Neural cell (in vitro differentiated cells): ENCODE measurements at regions not wholly inside any gene's neighbourhood (a gene's known extent, or its start where the extent isn't known, plus 50 kb on each side); places are given as distances from the start of the nearest gene placed in this dataset.

Source experiments
- H2AFZ ChIP-seq: fragments of 200-600, 300-800 bp; sonication (generic), shearing (Covaris generic); 2 replicates; pipeline ENCODE4 v1.6.0; 2014; ENCODE audit warnings: low read depth, mild to moderate bottlenecking, antibody characterized with exemption, low read length, moderate library complexity
- H3F3A ChIP-seq: fragments of 200-600 bp; shearing (Covaris generic); 2 replicates; pipeline ENCODE4 v1.6.1; 2016; ENCODE audit warnings: mild to moderate bottlenecking, moderate library complexity, mixed read lengths, antibody characterized with exemption, low read length; ENCODE audit not compliant: insufficient read depth, poor library complexity, severe bottlenecking
- H3K27ac ChIP-seq: fragments of 200-600, 300-800 bp; sonication (generic), shearing (Covaris generic); 2 replicates; pipeline ENCODE4 v1.5.1; 2014; ENCODE audit warnings: mild to moderate bottlenecking, low read length, moderate library complexity
- H3K27me3 ChIP-seq: fragments of 300-800, 200-600 bp; sonication (generic), shearing (Covaris generic); 2 replicates; pipeline ENCODE4 v1.6.0; 2014; ENCODE audit warnings: mild to moderate bottlenecking, low read depth, low read length, moderate library complexity; ENCODE audit not compliant: insufficient read depth
- H3K36me3 ChIP-seq: fragments of 300-800, 200-600 bp; sonication (generic), shearing (Covaris generic); 2 replicates; pipeline ENCODE4 v1.5.1; 2014; ENCODE audit warnings: mild to moderate bottlenecking, antibody characterized with exemption, low read length, moderate library complexity; ENCODE audit not compliant: insufficient read depth
- H3K4me2 ChIP-seq: fragments of 300-800, 200-600 bp; sonication (generic), shearing (Covaris generic); 2 replicates; pipeline ENCODE4 v1.6.0; 2014; ENCODE audit warnings: mild to moderate bottlenecking, low read length
- H3K4me3 ChIP-seq: fragments of 300-800, 200-600 bp; sonication (generic), shearing (Covaris generic); 2 replicates; pipeline ENCODE4 v1.5.1; 2014; ENCODE audit warnings: mild to moderate bottlenecking, low read length, moderate library complexity
- H3K79me2 ChIP-seq: fragments of 200-600 bp; shearing (Covaris generic); replicated peaks from 2 replicates; pipeline ENCODE4 v1.6.0; 2014; ENCODE audit warnings: mild to moderate bottlenecking, low read length, moderate library complexity; ENCODE audit not compliant: insufficient read depth
- H3K9ac ChIP-seq: fragments of 300-800, 200-600 bp; sonication (generic), shearing (Covaris generic); 2 replicates; pipeline ENCODE4 v1.6.1; 2016; ENCODE audit warnings: mild to moderate bottlenecking, low read length, mixed read lengths
- H3K9me2 ChIP-seq: fragments of 200-600 bp; shearing (Covaris generic); 2 replicates; pipeline ENCODE4 v1.6.1; 2016; ENCODE audit warnings: mild to moderate bottlenecking, low read length, mixed read lengths; ENCODE audit not compliant: insufficient read depth
- H3K9me3 ChIP-seq: fragments of 200-600, 300-800 bp; sonication (generic), shearing (Covaris generic); 2 replicates; pipeline ENCODE4 v1.6.1; 2016; ENCODE audit warnings: mild to moderate bottlenecking, mixed run types, low read length, moderate library complexity, mixed read lengths
- H4K20me1 ChIP-seq: fragments of 200-600 bp; shearing (Covaris generic); 2 replicates; pipeline ENCODE4 v1.6.1; 2016; ENCODE audit warnings: mild to moderate bottlenecking, mixed run types; ENCODE audit not compliant: insufficient read depth
- CTCF ChIP-seq: fragments of 450-650 bp; IDR thresholded peaks from 2 replicates; pipeline ENCODE4 v1.5.1; 2014; ENCODE audit warnings: antibody characterized with exemption, mild to moderate bottlenecking, moderate library complexity; ENCODE audit not compliant: poor library complexity, severe bottlenecking
- EP300 ChIP-seq: fragments of 450-650 bp; conservative IDR thresholded peaks from 2 replicates; pipeline ENCODE4 v1.6.1; 2014; ENCODE audit warnings: antibody characterized with exemption, mild to moderate bottlenecking, moderate library complexity; ENCODE audit not compliant: poor library complexity, severe bottlenecking
- EZH2 ChIP-seq: fragments of 200-600, 300-800 bp; shearing (Covaris generic), sonication (generic); IDR thresholded peaks from 2 replicates; pipeline ENCODE4 v1.6.1; 2014; ENCODE audit warnings: antibody characterized with exemption, low read length, borderline replicate concordance, mild to moderate bottlenecking; ENCODE audit not compliant: insufficient read depth, poor library complexity, severe bottlenecking
- MXI1 ChIP-seq: fragments of 450-650 bp; conservative IDR thresholded peaks from 2 replicates; pipeline ENCODE4 v1.6.1; 2014; ENCODE audit warnings: antibody characterized with exemption, mild to moderate bottlenecking; ENCODE audit not compliant: poor library complexity, severe bottlenecking
- POLR2AphosphoS5 ChIP-seq: IDR thresholded peaks from 2 replicates; pipeline ENCODE4 v1.6.1; 2012
- RAD21 ChIP-seq: fragments of 450-650 bp; conservative IDR thresholded peaks from 2 replicates; pipeline ENCODE4 v1.6.1; 2014; ENCODE audit warnings: antibody characterized with exemption, mild to moderate bottlenecking, moderate library complexity
- REST ChIP-seq: IDR thresholded peaks from 2 replicates; pipeline ENCODE4 v1.6.1; 2012; ENCODE audit warnings: borderline replicate concordance
- SMC3 ChIP-seq: fragments of 450-650 bp; conservative IDR thresholded peaks from 2 replicates; pipeline ENCODE4 v1.6.1; 2014; ENCODE audit warnings: antibody characterized with exemption, mild to moderate bottlenecking, moderate library complexity; ENCODE audit not compliant: poor library complexity
- TAF1 ChIP-seq: IDR thresholded peaks from 2 replicates; pipeline ENCODE4 v1.6.1; 2012; ENCODE audit warnings: low read depth

- H3K9me2 ChIP-seq, result no peaks in the 10 kb centered on the region
- no peaks in the 10 kb centered on the region for H3K9me3 ChIP-seq
These were observed 65.8 kb downstream of the RASSF10 start for GRCh38 chr11:13074714-13075464.

GRCh38 chr11:13076961-13077360 is 67.8 kb downstream of the RASSF10 start:
- no peaks in the 10 kb centered on the region for H3F3A ChIP-seq
- H3K4me2 ChIP-seq, result no peak overlapping the region
- H3K79me2 ChIP-seq, result no peaks in the 10 kb centered on the region
- H3K9me3 ChIP-seq, result no peaks in the 10 kb centered on the region
- no peaks in the 10 kb centered on the region for H3K9me2 ChIP-seq
- H3K36me3 ChIP-seq, result no peaks in the 10 kb centered on the region
- no peak overlapping the region for H3K4me3 ChIP-seq
- no peaks in the 10 kb centered on the region for H3K27me3 ChIP-seq
- H4K20me1 ChIP-seq, result no peaks in the 10 kb centered on the region
- H2AFZ ChIP-seq, result no peak overlapping the region
- no peak overlapping the region for H3K27ac ChIP-seq
- no peak overlapping the region for H3K9ac ChIP-seq
- TF ChIP-seq TAF1 (no peak), RAD21 (no peak), EP300 (no peak), SMC3 (no peak), EZH2 (no peak), CTCF (no peak), POLR2AphosphoS5 (no peak)

More at GRCh38 chr11:13074714-13075464, 65.8 kb downstream of the RASSF10 start:
- TF ChIP-seq CTCF, result no peak
- no peak for TF ChIP-seq MXI1
- no peak for TF ChIP-seq TAF1
- TF ChIP-seq REST, result no peak
- Histone ChIP-seq H4K20me1 (no peaks in the 10 kb centered on the region), H3K27ac (no peak overlapping the region), H2AFZ (no peak overlapping the region), H3K4me3 (no peak overlapping the region), H3K4me2 (no peak overlapping the region), H3K36me3 (no peaks in the 10 kb centered on the region), H3K9ac (no peak overlapping the region), H3K27me3 (no peaks in the 10 kb centered on the region), H3K79me2 (no peaks in the 10 kb centered on the region), H3F3A (no peaks in the 10 kb centered on the region)
